Right lobe of liver (tissue), 6 donors: ENCODE measurements at regions not wholly inside any gene's neighbourhood (a gene's known extent, or its start where the extent isn't known, plus 50 kb on each side); places are given as distances from the start of the nearest gene placed in this dataset.

ENCODE experiments used
- ATAC-seq, 4 donors: fragments of 200-7000 bp; cut with Tn5 transposase; one replicate each; pipeline ENCODE4 v1.9.1; 2020; ENCODE audit warnings: mild to moderate bottlenecking in 4 of 4, moderate library complexity in 4 of 4
- DNase-seq, 3 donors: peaks; one replicate each; pipeline ENCODE4 v3.0.0-alpha.2; 2020
- H3K27ac ChIP-seq, 3 donors: fragments of 200-600 bp; one replicate each; pipeline ENCODE4 v1.8.0; 2022
- H3K27me3 ChIP-seq, 2 donors: fragments of 200-600 bp; one replicate each; pipeline ENCODE4 v1.8.0; 2022
- H3K36me3 ChIP-seq, 4 donors: fragments of 200-600 bp; sonication (generic) in 1 of 4; one replicate each; pipeline versions ENCODE4 v1.5.1 to v1.8.0; 2017 to 2022; ENCODE audit warnings: control low read depth in 1 of 4
- H3K4me1 ChIP-seq, 4 donors: fragments of 200-600 bp; sonication (generic) in 1 of 4; one replicate each; pipeline versions ENCODE4 v1.5.1 to v1.8.0; 2017 to 2022; ENCODE audit warnings: control low read depth in 1 of 4
- H3K4me3 ChIP-seq, 3 donors: fragments of 200-600 bp; one replicate each; pipeline ENCODE4 v1.8.0; 2022
- H3K9me3 ChIP-seq, 4 donors: fragments of 200-600 bp; sonication (generic) in 1 of 4; one replicate each; pipeline versions ENCODE4 v1.5.1 to v1.8.0; 2017 to 2022; ENCODE audit warnings: control low read depth in 1 of 4
- POLR2A ChIP-seq: fragments of 450-650 bp; IDR thresholded peaks from one replicate; pipeline ENCODE4 v1.6.1; 2017; ENCODE audit warnings: antibody characterized with exemption, mild to moderate bottlenecking
- WGBS: methylation state at CpG from one replicate; pipeline ENCODE4 v1.1.6; 2018; ENCODE audit warnings: low coverage, low lambda C conversion rate; ENCODE audit not compliant: insufficient coverage; ENCODE audit errors: missing lambda C conversion rate; 5-methylcytosine and 5-hydroxymethylcytosine counted together
- intact Hi-C, 2 donors: fragments of 100-400 bp; cut with DNase I; formaldehyde crosslinking; loops; one replicate each; pipeline versions ENCODE4 v1.11.2 to v1.14.1; 2022
- TF ChIP-seq, protein P1 (sequence below), 4 donors: fragments of 200-600 bp in 3 of 4; fragments of 450-650 bp in 1 of 4; IDR thresholded peaks; one replicate each; pipeline versions ENCODE4 v1.5.1 to v1.8.0; 2016 to 2022; ENCODE audit warnings: antibody characterized with exemption in 4 of 4, mild to moderate bottlenecking in 2 of 4
- donor health status: DM: no; HTN: yes; CAD: no.
- donor health status: DM: no; HTN: no; CAD: no.
- donor health status: DM: no; HTN: no; CAD: no.
- donor health status: DM: no; HTN: yes; CAD: no.
- donor health status: DM: no; HTN: yes; CAD: no.

GRCh38 chr1:117271129-117271528 lies 60.4 kb upstream of the VTCN1 start:
- no peaks in the 10 kb centered on the region for H3K36me3 ChIP-seq
- ATAC-seq (no peak), DNase-seq (no peak)
- no peaks in the 10 kb centered on the region for H3K27me3 ChIP-seq
- H3K27ac ChIP-seq = no peak overlapping the region
- no peaks in the 10 kb centered on the region for H3K4me1 ChIP-seq
- 68% methylated on average over 5 of the region's 5 CpGs for WGBS
- H3K9me3 ChIP-seq = peaks cover 0 to 4% (median 0%) of the 10 kb centered on the region in 4 donors
- no peak overlapping the region for H3K4me3 ChIP-seq
- no peak for TF ChIP-seq POLR2A
- intact Hi-C loops = no loop called here

DNA sequence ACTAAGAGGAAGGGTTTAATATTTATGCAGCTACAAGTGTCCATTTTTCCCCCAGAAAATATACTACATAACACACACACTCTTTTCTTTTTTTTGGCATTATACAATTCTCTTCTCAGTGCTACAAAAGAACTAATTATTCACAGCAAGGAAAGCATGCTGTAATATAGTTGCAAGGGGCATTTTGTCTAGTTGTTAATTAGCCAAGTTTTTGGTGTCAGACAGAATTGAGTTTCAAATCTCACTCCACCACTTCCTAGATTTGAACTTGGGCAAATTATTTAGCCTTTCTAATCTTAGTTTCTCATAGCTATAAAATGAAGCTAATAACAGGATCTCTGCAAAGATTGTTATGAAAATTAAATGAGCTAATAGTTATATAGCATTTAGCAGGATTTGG lies 60.0 kb upstream of the VTCN1 start:
- H3K4me1 ChIP-seq = no peaks in the 10 kb centered on the region
- H3K27ac ChIP-seq = no peak overlapping the region
- intact Hi-C loops = no loop called here
- no peaks in the 10 kb centered on the region for H3K27me3 ChIP-seq
- H3K4me3 ChIP-seq = no peak overlapping the region
- H3K9me3 ChIP-seq = peaks cover 0 to 4% (median 0%) of the 10 kb centered on the region in 4 donors
- TF ChIP-seq, protein P1, sequence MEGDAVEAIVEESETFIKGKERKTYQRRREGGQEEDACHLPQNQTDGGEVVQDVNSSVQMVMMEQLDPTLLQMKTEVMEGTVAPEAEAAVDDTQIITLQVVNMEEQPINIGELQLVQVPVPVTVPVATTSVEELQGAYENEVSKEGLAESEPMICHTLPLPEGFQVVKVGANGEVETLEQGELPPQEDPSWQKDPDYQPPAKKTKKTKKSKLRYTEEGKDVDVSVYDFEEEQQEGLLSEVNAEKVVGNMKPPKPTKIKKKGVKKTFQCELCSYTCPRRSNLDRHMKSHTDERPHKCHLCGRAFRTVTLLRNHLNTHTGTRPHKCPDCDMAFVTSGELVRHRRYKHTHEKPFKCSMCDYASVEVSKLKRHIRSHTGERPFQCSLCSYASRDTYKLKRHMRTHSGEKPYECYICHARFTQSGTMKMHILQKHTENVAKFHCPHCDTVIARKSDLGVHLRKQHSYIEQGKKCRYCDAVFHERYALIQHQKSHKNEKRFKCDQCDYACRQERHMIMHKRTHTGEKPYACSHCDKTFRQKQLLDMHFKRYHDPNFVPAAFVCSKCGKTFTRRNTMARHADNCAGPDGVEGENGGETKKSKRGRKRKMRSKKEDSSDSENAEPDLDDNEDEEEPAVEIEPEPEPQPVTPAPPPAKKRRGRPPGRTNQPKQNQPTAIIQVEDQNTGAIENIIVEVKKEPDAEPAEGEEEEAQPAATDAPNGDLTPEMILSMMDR (IDR thresholded peaks at IDR 0.05) = no peak
- ATAC-seq (no peak), DNase-seq (no peak)
- H3K36me3 ChIP-seq = no peaks in the 10 kb centered on the region

GRCh38 chr1:117268535-117269455 lies 58.1 kb upstream of the VTCN1 start:
- DNase-seq (no peak), ATAC-seq (no peak)
- TF ChIP-seq, protein P1 (IDR thresholded peaks at IDR 0.05) = no peak
- TF ChIP-seq POLR2A = no peak
- Histone ChIP-seq H3K9me3 (peaks cover 0 to 4% (median 0%) of the 10 kb centered on the region in 4 donors), H3K36me3 (no peaks in the 10 kb centered on the region), H3K27ac (no peak overlapping the region), H3K4me3 (no peak overlapping the region), H3K4me1 (no peaks in the 10 kb centered on the region), H3K27me3 (no peaks in the 10 kb centered on the region)
- WGBS = 26% methylated on average over 9 of the region's 11 CpGs
- intact Hi-C loops = no loop called here

DNA sequence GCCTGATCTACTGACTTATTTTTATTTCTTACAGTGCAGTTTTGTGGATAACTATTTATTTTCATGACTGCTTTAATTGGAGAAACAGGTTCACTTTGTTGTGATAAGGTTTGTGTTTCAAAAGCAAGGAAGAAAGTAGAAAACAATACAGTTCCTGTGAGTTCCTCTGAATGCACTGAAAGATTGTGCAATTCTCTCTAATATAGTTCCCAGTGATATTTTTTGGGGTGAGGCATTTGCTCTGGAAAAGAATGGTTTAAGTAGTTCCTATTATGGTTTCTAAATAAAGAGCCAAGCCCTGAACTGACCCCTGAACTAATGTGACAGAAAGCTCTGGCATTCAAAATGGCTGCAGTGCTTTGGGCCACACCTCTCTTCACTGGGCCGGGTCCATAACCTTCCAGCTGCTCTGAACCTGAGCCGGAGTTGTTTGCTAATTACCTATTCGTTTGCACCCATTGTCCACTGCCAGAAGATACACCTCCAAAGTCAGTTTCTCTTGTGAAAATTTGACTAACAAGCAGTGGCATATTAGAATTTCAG lies 56.6 kb upstream of the VTCN1 start:
- intact Hi-C loops = no loop called here
- H3K27me3 ChIP-seq = no peaks in the 10 kb centered on the region
- WGBS = 71% methylated on average over 3 of the region's 3 CpGs

DNA sequence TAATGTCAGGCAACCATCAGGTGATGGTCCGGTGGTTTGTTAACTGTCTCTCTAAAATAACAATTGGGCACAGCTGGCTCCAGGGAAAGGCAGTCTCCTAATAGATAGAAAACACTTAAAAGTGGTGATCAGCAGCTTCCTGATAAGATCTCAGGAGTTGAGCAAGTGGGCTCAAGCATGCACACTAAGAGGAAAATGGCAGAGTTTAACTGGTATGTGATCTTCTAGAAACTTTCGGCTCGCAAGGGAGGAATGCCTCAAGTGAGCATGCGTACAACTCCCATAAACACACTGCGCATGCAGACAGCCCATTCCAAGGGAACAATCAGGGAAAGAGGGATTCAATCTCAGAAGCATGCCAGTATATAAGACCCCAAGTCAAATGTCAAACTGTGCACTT lies 52.2 kb upstream of the VTCN1 start:
- no peak for DNase-seq
- H3K36me3 ChIP-seq = no peaks in the 10 kb centered on the region
- TF ChIP-seq, protein P1 (IDR thresholded peaks at IDR 0.05) = no peak
- no peak for TF ChIP-seq POLR2A
- no peak for ATAC-seq
- WGBS = 88% methylated on average over 5 of the region's 5 CpGs
- H3K9me3 ChIP-seq = no peaks in the 10 kb centered on the region
- no peak overlapping the region for H3K27ac ChIP-seq
- no peaks in the 10 kb centered on the region for H3K27me3 ChIP-seq
- intact Hi-C loops = no loop called here
- no peaks in the 10 kb centered on the region for H3K4me1 ChIP-seq
- H3K4me3 ChIP-seq = no peak overlapping the region

More for the DNA sequence above, 56.6 kb upstream of the VTCN1 start:
- TF ChIP-seq POLR2A = no peak
- TF ChIP-seq, protein P1 (IDR thresholded peaks at IDR 0.05) = no peak
- no peak for ATAC-seq
- no peak overlapping the region for H3K27ac ChIP-seq
- H3K4me1 ChIP-seq = no peaks in the 10 kb centered on the region
- no peak for DNase-seq
- H3K36me3 ChIP-seq = no peaks in the 10 kb centered on the region
- no peak overlapping the region for H3K4me3 ChIP-seq
- H3K9me3 ChIP-seq = no peaks in the 10 kb centered on the region
